Activated CD4-positive, alpha-beta T cell treated with anti-CD3 and anti-CD28 coated beads, Interleukin-2, Interleukin-6, amounts not matched to agents 100 ng/mL and 50 ng/mL, durations not matched to agents 16 hours and 8 hours (primary cell): ENCODE measurements at regions not wholly inside any gene's neighbourhood (a gene's known extent, or its start where the extent isn't known, plus 50 kb on each side); places are given as distances from the start of the nearest gene placed in this dataset.
"Not testable (repeated sequence)": the region's sequence is repeated elsewhere in the genome, so short reads cannot be mapped to it uniquely, and the experiment has no call there.

Experiments used
- DNase-seq: peaks from one replicate; pipeline ENCODE4 v3.0.0-alpha.2; 2020

- no peak for DNase-seq
These were observed 54.1 kb upstream of the SHLD1 start for GRCh38 chr20:5696011-5696559.

- DNase-seq, result no peak
These were observed 58.1 kb upstream of the SHLD1 start for GRCh38 chr20:5691918-5692618.

GRCh38 chr20:5689463-5689862, 60.7 kb upstream of the SHLD1 start:
- no peak for DNase-seq

GRCh38 chr20:5688431-5688972, 61.7 kb upstream of the SHLD1 start:
- no peak for DNase-seq

GRCh38 chr20:5687884-5688283, 62.3 kb upstream of the SHLD1 start:
- no peak for DNase-seq

GRCh38 chr20:5686384-5687105, 63.7 kb upstream of the SHLD1 start:
- DNase-seq, result no peak

GRCh38 chr20:5682556-5682955, 67.6 kb upstream of the SHLD1 start:
- DNase-seq, result not testable (repeated sequence)

- DNase-seq, result no peak
These were observed 69.4 kb upstream of the GPCPD1 start for GRCh38 chr20:5680192-5680591.

GRCh38 chr20:5678777-5679176, 68.0 kb upstream of the GPCPD1 start:
- no peak for DNase-seq

- not testable (repeated sequence) for DNase-seq
These were observed 67.1 kb upstream of the GPCPD1 start for GRCh38 chr20:5677944-5678343.

GRCh38 chr20:5677389-5677788, 66.6 kb upstream of the GPCPD1 start:
- no peak for DNase-seq

GRCh38 chr20:5675103-5676091, 64.6 kb upstream of the GPCPD1 start:
- no peak for DNase-seq

- DNase-seq, result peak; percentile 25
These were observed 63.4 kb upstream of the GPCPD1 start for GRCh38 chr20:5674176-5674660.

GRCh38 chr20:5670874-5671273, 60.1 kb upstream of the GPCPD1 start:
- no peak for DNase-seq

GRCh38 chr20:5670036-5670536, 59.3 kb upstream of the GPCPD1 start:
- DNase-seq, result no peak

GRCh38 chr20:5668529-5668868, 57.7 kb upstream of the GPCPD1 start:
- no peak for DNase-seq

- DNase-seq, result no peak
These were observed 57.1 kb upstream of the GPCPD1 start for GRCh38 chr20:5667705-5668528.

- DNase-seq, result no peak
These were observed 54.6 kb upstream of the GPCPD1 start for GRCh38 chr20:5665417-5665816.

GRCh38 chr20:5663396-5663795, 52.6 kb upstream of the GPCPD1 start:
- no peak for DNase-seq

- no peak for DNase-seq
These were observed 52.0 kb upstream of the GPCPD1 start for GRCh38 chr20:5662769-5663168.

GRCh38 chr20:5660756-5661155, 50.0 kb upstream of the GPCPD1 start:
- not testable (repeated sequence) for DNase-seq
